DMS53 treated with DMSO at 0.1 percent for 48 hours (cell line): ENCODE measurements at regions not wholly inside any gene's neighbourhood (a gene's known extent, or its start where the extent isn't known, plus 50 kb on each side); places are given as distances from the start of the nearest gene placed in this dataset.
A peak's percentile ranks its signal among the peaks of the same experiment; 100 is the strongest.
"Not testable (repeated sequence)": the region's sequence is repeated elsewhere in the genome, so short reads cannot be mapped to it uniquely, and the experiment has no call there.

Source experiments
- DNase-seq: peaks from one replicate; lab custom pipeline; 2025; ENCODE audit not compliant: unreplicated experiment; lab: John Stamatoyannopoulos, UW

GRCh38 chrX:28205905-28206304 lies 224.7 kb upstream of the DCAF8L1 start:
- DNase-seq, result peak; percentile 36

- no peak for DNase-seq
Measured at GRCh38 chrX:28205126-28205525, 223.9 kb upstream of the DCAF8L1 start.

GRCh38 chrX:28189011-28189410 lies 207.8 kb upstream of the DCAF8L1 start:
- DNase-seq, result no peak

- no peak for DNase-seq
Measured at GRCh38 chrX:28188526-28188925, 207.3 kb upstream of the DCAF8L1 start.

- DNase-seq, result no peak
Measured at GRCh38 chrX:28180096-28180495, 198.8 kb upstream of the DCAF8L1 start.

GRCh38 chrX:28178206-28178605 lies 197.0 kb upstream of the DCAF8L1 start:
- DNase-seq, result no peak

- DNase-seq, result peak; percentile 33
Measured at GRCh38 chrX:28177202-28177601, 196.0 kb upstream of the DCAF8L1 start.

- no peak for DNase-seq
Measured at GRCh38 chrX:28170713-28171112, 189.5 kb upstream of the DCAF8L1 start.

- no peak for DNase-seq
Measured at GRCh38 chrX:28158019-28158777, 176.9 kb upstream of the DCAF8L1 start.

GRCh38 chrX:28152263-28152662 lies 171.0 kb upstream of the DCAF8L1 start:
- not testable (repeated sequence) for DNase-seq

- DNase-seq, result no peak
Measured at GRCh38 chrX:28135378-28136047, 154.3 kb upstream of the DCAF8L1 start.

- no peak for DNase-seq
Measured at GRCh38 chrX:28133763-28134162, 152.5 kb upstream of the DCAF8L1 start.

- DNase-seq, result no peak
Measured at GRCh38 chrX:28127662-28128061, 146.4 kb upstream of the DCAF8L1 start.

GRCh38 chrX:28126886-28127285 lies 145.6 kb upstream of the DCAF8L1 start:
- no peak for DNase-seq

GRCh38 chrX:28124416-28124815 lies 143.2 kb upstream of the DCAF8L1 start:
- DNase-seq, result peak; percentile 88

GRCh38 chrX:28120580-28121245 lies 139.5 kb upstream of the DCAF8L1 start:
- not testable (repeated sequence) for DNase-seq

- DNase-seq, result no peak
Measured at GRCh38 chrX:28120072-28120471, 138.8 kb upstream of the DCAF8L1 start.

- no peak for DNase-seq
Measured at GRCh38 chrX:28108186-28108945, 127.1 kb upstream of the DCAF8L1 start.

GRCh38 chrX:28099166-28099565 lies 117.9 kb upstream of the DCAF8L1 start:
- no peak for DNase-seq

- DNase-seq, result no peak
Measured at GRCh38 chrX:28085653-28086052, 104.4 kb upstream of the DCAF8L1 start.

GRCh38 chrX:28058901-28059300 lies 77.7 kb upstream of the DCAF8L1 start:
- DNase-seq, result peak; percentile 6
